ENCODE measurements at regions not wholly inside any gene's neighbourhood (a gene's known extent, or its start where the extent isn't known, plus 50 kb on each side); places are given as distances from the start of the nearest gene placed in this dataset.
"Not testable (repeated sequence)": the region's sequence is repeated elsewhere in the genome, so short reads cannot be mapped to it uniquely, and the experiment has no call there.

- POLR2A ChIA-PET: no interaction called here
- Mint-ChIP-seq H3K9me3 (ENCODE audit: unreplicated experiment) (no peaks in the 10 kb centered on the region), H3K36me3 (ENCODE audit: insufficient read depth, unreplicated experiment) (no peaks in the 10 kb centered on the region)
Measured at GRCh38 chr14:105913221-105913620, 386.8 kb downstream of the TMEM121 start.

GRCh38 chr14:105913861-105914260 lies 387.5 kb downstream of the TMEM121 start:
- ChIA-PET CTCF (no interaction called here), POLR2A (no interaction called here)
- H3K36me3 Mint-ChIP-seq (ENCODE audit: insufficient read depth, unreplicated experiment): no peaks in the 10 kb centered on the region
- no TSS peak for BruUV-seq (replicated peaks)
- no peaks in the 10 kb centered on the region for H3K4me1 Mint-ChIP-seq (ENCODE audit: low read depth, unreplicated experiment)
- Histone ChIP-seq H3K9me3 (no peaks in the 10 kb centered on the region), H3K4me1 (no peaks in the 10 kb centered on the region), H3K27me3 (replicated peaks; ENCODE audit: control insufficient read depth, insufficient read depth, low read length) (no peaks in the 10 kb centered on the region), H3K4me3 (ENCODE audit: low read depth, low read length) (no peak overlapping the region), H3K36me3 (ENCODE audit: control insufficient read depth, insufficient read depth, low read length) (no peaks in the 10 kb centered on the region)
- no peak for DNase-seq
- H3K9me3 Mint-ChIP-seq (ENCODE audit: unreplicated experiment): no peaks in the 10 kb centered on the region
- no peak for TF ChIP-seq CTCF (IDR thresholded peaks at IDR 0.05; ENCODE audit: insufficient read depth in 1 of 2, low read depth in 1 of 2, low read length in 1 of 2, severe bottlenecking in 1 of 2, unreplicated experiment in 1 of 2)
- H3K27ac Mint-ChIP-seq (ENCODE audit: unreplicated experiment): no peak overlapping the region
- H3K27me3 Mint-ChIP-seq (ENCODE audit: insufficient read depth, unreplicated experiment): peaks cover 3% of the 10 kb centered on the region
- H3K4me3 Mint-ChIP-seq (ENCODE audit: unreplicated experiment): no peak overlapping the region
- intact Hi-C loops (cut with micrococcal nuclease; ENCODE audit: unreplicated experiment): no loop called here

More at GRCh38 chr14:105913221-105913620, 386.8 kb downstream of the TMEM121 start:
- CTCF ChIA-PET: no interaction called here
- Mint-ChIP-seq H3K4me1 (ENCODE audit: low read depth, unreplicated experiment) (no peaks in the 10 kb centered on the region), H3K27ac (ENCODE audit: unreplicated experiment) (no peak overlapping the region), H3K4me3 (ENCODE audit: unreplicated experiment) (no peak overlapping the region), H3K27me3 (ENCODE audit: insufficient read depth, unreplicated experiment) (peaks cover 3% of the 10 kb centered on the region)
- no peak overlapping the region for H3K4me3 ChIP-seq (ENCODE audit: low read depth, low read length)
- intact Hi-C loops (cut with micrococcal nuclease; ENCODE audit: unreplicated experiment): no loop called here
- H3K36me3 ChIP-seq (ENCODE audit: control insufficient read depth, insufficient read depth, low read length): no peaks in the 10 kb centered on the region
- no peaks in the 10 kb centered on the region for H3K4me1 ChIP-seq
- no TSS peak for BruUV-seq (replicated peaks)
- no peak for TF ChIP-seq CTCF (IDR thresholded peaks at IDR 0.05; ENCODE audit: insufficient read depth in 1 of 2, low read depth in 1 of 2, low read length in 1 of 2, severe bottlenecking in 1 of 2, unreplicated experiment in 1 of 2)
- H3K27me3 ChIP-seq (replicated peaks; ENCODE audit: control insufficient read depth, insufficient read depth, low read length): no peaks in the 10 kb centered on the region
- no peak for DNase-seq
- H3K9me3 ChIP-seq: no peaks in the 10 kb centered on the region

GRCh38 chr14:105914281-105914680 lies 387.9 kb downstream of the TMEM121 start:
- H3K4me3 Mint-ChIP-seq (ENCODE audit: unreplicated experiment); H3K36me3 Mint-ChIP-seq (ENCODE audit: insufficient read depth, unreplicated experiment); H3K27ac Mint-ChIP-seq (ENCODE audit: unreplicated experiment); H3K4me1 Mint-ChIP-seq (ENCODE audit: low read depth, unreplicated experiment); DNase-seq; H3K9me3 Mint-ChIP-seq (ENCODE audit: unreplicated experiment); BruUV-seq (replicated peaks); POLR2A ChIA-PET; H3K36me3 ChIP-seq (ENCODE audit: control insufficient read depth, insufficient read depth, low read length); CTCF ChIA-PET; H3K27me3 ChIP-seq (replicated peaks; ENCODE audit: control insufficient read depth, insufficient read depth, low read length); H3K27me3 Mint-ChIP-seq (ENCODE audit: insufficient read depth, unreplicated experiment); H3K4me3 ChIP-seq (ENCODE audit: low read depth, low read length); H3K9me3 ChIP-seq; intact Hi-C loops (cut with micrococcal nuclease; ENCODE audit: unreplicated experiment); H3K4me1 ChIP-seq: not testable (repeated sequence)

- no peaks in the 10 kb centered on the region for H3K4me1 ChIP-seq
- POLR2A ChIA-PET: no interaction called here
- no peak for DNase-seq
- no peaks in the 10 kb centered on the region for H3K9me3 Mint-ChIP-seq (ENCODE audit: unreplicated experiment)
- no peaks in the 10 kb centered on the region for H3K9me3 ChIP-seq
- no peaks in the 10 kb centered on the region for H3K4me1 Mint-ChIP-seq (ENCODE audit: low read depth, unreplicated experiment)
- intact Hi-C loops (cut with micrococcal nuclease; ENCODE audit: unreplicated experiment): no loop called here
- no TSS peak for BruUV-seq (replicated peaks)
- no peaks in the 10 kb centered on the region for H3K27me3 ChIP-seq (replicated peaks; ENCODE audit: control insufficient read depth, insufficient read depth, low read length)
- CTCF ChIA-PET: no interaction called here
- H3K36me3 ChIP-seq (ENCODE audit: control insufficient read depth, insufficient read depth, low read length): no peaks in the 10 kb centered on the region
- peaks cover 4% of the 10 kb centered on the region for H3K27me3 Mint-ChIP-seq (ENCODE audit: insufficient read depth, unreplicated experiment)
- H3K4me3 ChIP-seq (ENCODE audit: low read depth, low read length): no peak overlapping the region
- no peak overlapping the region for H3K4me3 Mint-ChIP-seq (ENCODE audit: unreplicated experiment)
- no peak for TF ChIP-seq CTCF (IDR thresholded peaks at IDR 0.05; ENCODE audit: insufficient read depth in 1 of 2, low read depth in 1 of 2, low read length in 1 of 2, severe bottlenecking in 1 of 2, unreplicated experiment in 1 of 2)
- H3K27ac Mint-ChIP-seq (ENCODE audit: unreplicated experiment): no peak overlapping the region
- H3K36me3 Mint-ChIP-seq (ENCODE audit: insufficient read depth, unreplicated experiment): peaks cover 1% of the 10 kb centered on the region
Measured at GRCh38 chr14:105914738-105915385, 388.5 kb downstream of the TMEM121 start.

GRCh38 chr14:105915546-105915945 lies 389.2 kb downstream of the TMEM121 start:
- H3K27me3 ChIP-seq (replicated peaks; ENCODE audit: control insufficient read depth, insufficient read depth, low read length); POLR2A ChIA-PET; H3K27me3 Mint-ChIP-seq (ENCODE audit: insufficient read depth, unreplicated experiment); H3K9me3 Mint-ChIP-seq (ENCODE audit: unreplicated experiment); DNase-seq; H3K36me3 ChIP-seq (ENCODE audit: control insufficient read depth, insufficient read depth, low read length); H3K4me3 ChIP-seq (ENCODE audit: low read depth, low read length); H3K27ac Mint-ChIP-seq (ENCODE audit: unreplicated experiment); H3K36me3 Mint-ChIP-seq (ENCODE audit: insufficient read depth, unreplicated experiment); H3K9me3 ChIP-seq; H3K4me1 Mint-ChIP-seq (ENCODE audit: low read depth, unreplicated experiment); H3K4me1 ChIP-seq; BruUV-seq (replicated peaks); intact Hi-C loops (cut with micrococcal nuclease; ENCODE audit: unreplicated experiment); CTCF ChIA-PET; H3K4me3 Mint-ChIP-seq (ENCODE audit: unreplicated experiment): not testable (repeated sequence)
